Stimulated activated naive CD4-positive, alpha-beta T cell (primary cell): ENCODE measurements at regions not wholly inside any gene's neighbourhood (a gene's known extent, or its start where the extent isn't known, plus 50 kb on each side); places are given as distances from the start of the nearest gene placed in this dataset.

Source experiments
- DNase-seq, 6 experiments: peaks; one replicate each; lab custom pipeline; 2025; lab: John Stamatoyannopoulos, UW

GRCh38 chr6:54010340-54011276 is 100.6 kb upstream of the MLIP start:
- DNase-seq: no peak

GRCh38 chr6:54011277-54011648 is 100.0 kb upstream of the MLIP start:
- DNase-seq: no peak

GRCh38 chr6:54013966-54014365 is 97.3 kb upstream of the MLIP start:
- no peak for DNase-seq

- no peak for DNase-seq
Observed at GRCh38 chr6:54014440-54014839, 96.8 kb upstream of the MLIP start.

GRCh38 chr6:54017877-54018276 is 93.4 kb upstream of the MLIP start:
- DNase-seq: no peak

GRCh38 chr6:54018722-54019121 is 92.5 kb upstream of the MLIP start:
- no peak for DNase-seq

- no peak for DNase-seq
Observed at GRCh38 chr6:54019860-54020259, 91.4 kb upstream of the MLIP start.

- DNase-seq: no peak
Observed at GRCh38 chr6:54020334-54020733, 90.9 kb upstream of the MLIP start.

GRCh38 chr6:54026652-54027400 is 84.4 kb upstream of the MLIP start:
- DNase-seq: no peak

- DNase-seq: no peak
Observed at GRCh38 chr6:54028170-54028569, 83.1 kb upstream of the MLIP start.

- DNase-seq: no peak
Observed at GRCh38 chr6:54029187-54029586, 82.1 kb upstream of the MLIP start.

- DNase-seq: no peak
Observed at GRCh38 chr6:54031169-54031568, 80.1 kb upstream of the MLIP start.

GRCh38 chr6:54037277-54037779 is 73.9 kb upstream of the MLIP start:
- no peak for DNase-seq

- DNase-seq: no peak
Observed at GRCh38 chr6:54040545-54040944, 70.7 kb upstream of the MLIP start.

GRCh38 chr6:54041239-54041638 is 70.0 kb upstream of the MLIP start:
- no peak for DNase-seq

GRCh38 chr6:54043360-54043759 is 67.9 kb upstream of the MLIP start:
- DNase-seq: no peak

- DNase-seq: no peak
Observed at GRCh38 chr6:54044059-54044458, 67.2 kb upstream of the MLIP start.

GRCh38 chr6:54048782-54049181 is 62.5 kb upstream of the MLIP start:
- DNase-seq: no peak

- DNase-seq: no peak
Observed at GRCh38 chr6:54050750-54051149, 60.5 kb upstream of the MLIP start.

- no peak for DNase-seq
Observed at GRCh38 chr6:54053881-54054391, 57.3 kb upstream of the MLIP start.

GRCh38 chr6:54056105-54056504 is 55.1 kb upstream of the MLIP start:
- DNase-seq: no peak

GRCh38 chr6:54057058-54057457 is 54.2 kb upstream of the MLIP start:
- DNase-seq: no peak

GRCh38 chr6:54058236-54058635 is 53.0 kb upstream of the MLIP start:
- DNase-seq: no peak
